OCI-LY3 (cell line): ENCODE measurements at regions not wholly inside any gene's neighbourhood (a gene's known extent, or its start where the extent isn't known, plus 50 kb on each side); places are given as distances from the start of the nearest gene placed in this dataset.

Source experiments
- H2AFZ ChIP-seq: fragments of 200-600, 300-600 bp; shearing (Covaris generic); 2 replicates; pipeline ENCODE4 v1.6.0; 2014; ENCODE audit warnings: antibody characterized with exemption, low read depth, low read length
- H3K27ac ChIP-seq: fragments of 200-600, 300-600 bp; sonication (generic); 2 replicates; pipeline ENCODE4 v1.5.1; 2014; ENCODE audit warnings: mild to moderate bottlenecking, low read length, moderate library complexity, mixed read lengths
- H3K27me3 ChIP-seq: fragments of 200-600, 300-600 bp; sonication (generic); 2 replicates; pipeline ENCODE4 v1.6.1; 2014; ENCODE audit warnings: low read depth, low read length, mixed read lengths
- H3K36me3 ChIP-seq: fragments of 200-600, 300-600 bp; sonication (generic); replicated peaks from 2 replicates; pipeline ENCODE3; 2014; ENCODE audit warnings: low read depth, low read length, mixed read lengths
- H3K4me1 ChIP-seq: fragments of 300-600, 200-600 bp; sonication (generic); 2 replicates; pipeline ENCODE4 v1.6.1; 2014; ENCODE audit warnings: low read length, mixed read lengths
- H3K4me2 ChIP-seq: fragments of 200-600, 300-600 bp; sonication (generic); 2 replicates; pipeline ENCODE4 v1.6.1; 2014; ENCODE audit warnings: low read length, mixed read lengths
- H3K4me3 ChIP-seq: fragments of 300-600, 200-600 bp; sonication (generic); 2 replicates; pipeline ENCODE4 v1.5.1; 2014; ENCODE audit warnings: antibody characterized with exemption, mild to moderate bottlenecking, low read length, moderate library complexity
- H3K79me2 ChIP-seq: fragments of 300-600, 200-600 bp; shearing (Covaris generic); 2 replicates; pipeline ENCODE4 v1.6.1; 2014; ENCODE audit warnings: mild to moderate bottlenecking, low read length, mixed read lengths
- H3K9ac ChIP-seq: fragments of 300-600, 200-600 bp; shearing (Covaris generic); 2 replicates; pipeline ENCODE4 v1.6.0; 2014; ENCODE audit warnings: mild to moderate bottlenecking, low read length, moderate library complexity
- H3K9me3 ChIP-seq: fragments of 200-600, 300-600 bp; shearing (Covaris generic); 2 replicates; pipeline ENCODE4 v1.6.1; 2014; ENCODE audit warnings: low read length, mixed read lengths; ENCODE audit not compliant: insufficient read depth
- H4K20me1 ChIP-seq: fragments of 200-600, 300-600 bp; sonication (generic); 2 replicates; pipeline ENCODE4 v1.6.1; 2016; ENCODE audit warnings: low read length, mixed read lengths; ENCODE audit not compliant: insufficient read depth
- EZH2phosphoT487 ChIP-seq: fragments of 200-600 bp; shearing (Covaris generic); IDR thresholded peaks from 2 replicates; pipeline ENCODE4 v1.6.1; 2018; ENCODE audit warnings: antibody characterized with exemption, mixed run types, low read depth
- TF ChIP-seq, protein P1 (sequence below): fragments of 200-600, 300-600 bp; sonication (generic); IDR thresholded peaks from 2 replicates; pipeline ENCODE4 v1.5.1; 2014; ENCODE audit warnings: antibody characterized with exemption, low read length, low read depth

- Histone ChIP-seq H3K27ac (no peak overlapping the region), H2AFZ (no peak overlapping the region), H3K36me3 (peaks cover 2% of the 10 kb centered on the region), H4K20me1 (no peaks in the 10 kb centered on the region), H3K79me2 (no peaks in the 10 kb centered on the region), H3K4me1 (peaks cover 14% of the 10 kb centered on the region), H3K9me3 (no peaks in the 10 kb centered on the region), H3K4me3 (no peak overlapping the region), H3K27me3 (no peaks in the 10 kb centered on the region), H3K4me2 (no peak overlapping the region), H3K9ac (no peak overlapping the region)
- TF ChIP-seq, protein P1, sequence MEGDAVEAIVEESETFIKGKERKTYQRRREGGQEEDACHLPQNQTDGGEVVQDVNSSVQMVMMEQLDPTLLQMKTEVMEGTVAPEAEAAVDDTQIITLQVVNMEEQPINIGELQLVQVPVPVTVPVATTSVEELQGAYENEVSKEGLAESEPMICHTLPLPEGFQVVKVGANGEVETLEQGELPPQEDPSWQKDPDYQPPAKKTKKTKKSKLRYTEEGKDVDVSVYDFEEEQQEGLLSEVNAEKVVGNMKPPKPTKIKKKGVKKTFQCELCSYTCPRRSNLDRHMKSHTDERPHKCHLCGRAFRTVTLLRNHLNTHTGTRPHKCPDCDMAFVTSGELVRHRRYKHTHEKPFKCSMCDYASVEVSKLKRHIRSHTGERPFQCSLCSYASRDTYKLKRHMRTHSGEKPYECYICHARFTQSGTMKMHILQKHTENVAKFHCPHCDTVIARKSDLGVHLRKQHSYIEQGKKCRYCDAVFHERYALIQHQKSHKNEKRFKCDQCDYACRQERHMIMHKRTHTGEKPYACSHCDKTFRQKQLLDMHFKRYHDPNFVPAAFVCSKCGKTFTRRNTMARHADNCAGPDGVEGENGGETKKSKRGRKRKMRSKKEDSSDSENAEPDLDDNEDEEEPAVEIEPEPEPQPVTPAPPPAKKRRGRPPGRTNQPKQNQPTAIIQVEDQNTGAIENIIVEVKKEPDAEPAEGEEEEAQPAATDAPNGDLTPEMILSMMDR, result no peak
- no peak for TF ChIP-seq EZH2phosphoT487
These were observed 394.5 kb upstream of the EDIL3 start for GRCh38 chr5:84779186-84779585.

- H2AFZ ChIP-seq, result no peak overlapping the region
- no peak overlapping the region for H3K4me2 ChIP-seq
- H3K4me3 ChIP-seq, result no peak overlapping the region
- no peak overlapping the region for H3K27ac ChIP-seq
- H3K36me3 ChIP-seq, result no peaks in the 10 kb centered on the region
- H3K9ac ChIP-seq, result no peak overlapping the region
- no peaks in the 10 kb centered on the region for H4K20me1 ChIP-seq
- no peaks in the 10 kb centered on the region for H3K27me3 ChIP-seq
- no peak for TF ChIP-seq EZH2phosphoT487
- TF ChIP-seq, protein P1, result no peak
- H3K79me2 ChIP-seq, result no peaks in the 10 kb centered on the region
- no peaks in the 10 kb centered on the region for H3K9me3 ChIP-seq
- H3K4me1 ChIP-seq, result no peaks in the 10 kb centered on the region
These were observed 379.5 kb upstream of the EDIL3 start for GRCh38 chr5:84764227-84764626.

- Histone ChIP-seq H3K36me3 (no peaks in the 10 kb centered on the region), H3K27ac (no peak overlapping the region), H3K9me3 (no peaks in the 10 kb centered on the region), H4K20me1 (no peaks in the 10 kb centered on the region), H3K4me3 (no peak overlapping the region), H3K27me3 (no peaks in the 10 kb centered on the region), H3K9ac (no peak overlapping the region), H2AFZ (no peak overlapping the region), H3K4me1 (no peaks in the 10 kb centered on the region), H3K4me2 (no peak overlapping the region), H3K79me2 (no peaks in the 10 kb centered on the region)
- TF ChIP-seq, protein P1, result no peak
- no peak for TF ChIP-seq EZH2phosphoT487
These were observed 373.3 kb upstream of the EDIL3 start for GRCh38 chr5:84758008-84758407.

DNA sequence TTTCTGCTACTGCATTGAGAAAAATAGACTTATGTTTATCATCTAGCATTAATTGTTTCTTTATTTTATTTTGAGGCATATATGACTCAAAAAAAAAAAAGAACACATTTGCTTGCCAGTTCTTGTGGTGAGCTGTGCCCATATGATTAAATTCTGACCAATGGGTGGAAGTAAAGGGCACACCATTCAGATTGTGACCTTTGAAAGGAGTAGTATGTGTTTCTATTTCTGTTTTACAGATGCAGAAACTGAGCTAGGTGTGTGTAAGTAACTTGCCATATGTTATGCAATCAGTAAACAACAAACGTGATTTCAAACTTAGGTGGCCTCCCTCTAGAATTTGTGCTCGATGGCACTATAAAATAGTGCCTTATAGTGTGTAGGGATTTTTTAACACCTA, 368.1 kb upstream of the EDIL3 start:
- Histone ChIP-seq H3K27me3 (no peaks in the 10 kb centered on the region), H3K4me3 (no peak overlapping the region), H3K27ac (no peak overlapping the region), H3K36me3 (no peaks in the 10 kb centered on the region), H2AFZ (no peak overlapping the region), H3K4me2 (no peak overlapping the region), H4K20me1 (no peaks in the 10 kb centered on the region), H3K9me3 (no peaks in the 10 kb centered on the region), H3K4me1 (peaks cover 6% of the 10 kb centered on the region), H3K9ac (no peak overlapping the region), H3K79me2 (no peaks in the 10 kb centered on the region)
- TF ChIP-seq EZH2phosphoT487, result no peak
- TF ChIP-seq, protein P1, result no peak
